Lower leg skin (tissue), 3 donors: ENCODE measurements at regions not wholly inside any gene's neighbourhood (a gene's known extent, or its start where the extent isn't known, plus 50 kb on each side); places are given as distances from the start of the nearest gene placed in this dataset.

ENCODE experiments used
- POLR2A ChIP-seq, 2 donors: fragments of 450-650 bp; IDR thresholded peaks; one replicate each; pipeline ENCODE4 v1.6.1; 2016 to 2017; ENCODE audit warnings: antibody characterized with exemption in 2 of 2, mild to moderate bottlenecking in 1 of 2, moderate library complexity in 1 of 2
- TF ChIP-seq, protein P1 (sequence below), 3 donors: fragments of 450-650 bp; IDR thresholded peaks; one replicate each; pipeline ENCODE4 v1.5.1; 2016; ENCODE audit warnings: antibody characterized with exemption in 3 of 3, mild to moderate bottlenecking in 3 of 3, moderate library complexity in 2 of 3

DNA sequence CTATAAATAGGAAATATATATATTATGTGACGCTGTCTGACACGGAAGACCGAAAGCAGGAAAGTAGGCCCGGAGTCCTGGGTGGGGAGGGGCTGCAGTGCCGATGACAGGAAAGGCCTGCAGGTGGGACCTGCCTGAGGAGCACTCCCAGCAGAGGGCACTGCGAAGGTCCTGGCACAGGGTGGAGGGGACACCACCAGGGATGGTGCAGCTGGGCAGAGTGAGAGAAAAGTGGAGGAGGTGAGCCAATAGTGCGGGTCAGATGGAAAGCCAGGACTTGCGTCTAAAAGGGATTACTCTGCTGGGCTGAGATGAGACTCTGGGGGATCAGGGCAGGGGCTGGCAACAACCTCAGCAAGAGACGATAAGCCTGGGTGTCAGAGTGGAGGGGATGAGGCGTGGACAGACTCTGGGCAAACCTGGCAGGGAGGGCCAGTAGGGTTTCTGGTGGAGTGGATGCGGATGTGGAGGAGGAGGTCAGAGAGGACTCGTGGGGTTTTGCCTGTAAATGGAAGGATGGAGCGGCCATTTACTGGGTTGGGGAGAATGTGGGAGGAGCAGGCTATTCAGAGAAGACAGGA, 118.2 kb upstream of the ZNF746 start:
- TF ChIP-seq, protein P1, sequence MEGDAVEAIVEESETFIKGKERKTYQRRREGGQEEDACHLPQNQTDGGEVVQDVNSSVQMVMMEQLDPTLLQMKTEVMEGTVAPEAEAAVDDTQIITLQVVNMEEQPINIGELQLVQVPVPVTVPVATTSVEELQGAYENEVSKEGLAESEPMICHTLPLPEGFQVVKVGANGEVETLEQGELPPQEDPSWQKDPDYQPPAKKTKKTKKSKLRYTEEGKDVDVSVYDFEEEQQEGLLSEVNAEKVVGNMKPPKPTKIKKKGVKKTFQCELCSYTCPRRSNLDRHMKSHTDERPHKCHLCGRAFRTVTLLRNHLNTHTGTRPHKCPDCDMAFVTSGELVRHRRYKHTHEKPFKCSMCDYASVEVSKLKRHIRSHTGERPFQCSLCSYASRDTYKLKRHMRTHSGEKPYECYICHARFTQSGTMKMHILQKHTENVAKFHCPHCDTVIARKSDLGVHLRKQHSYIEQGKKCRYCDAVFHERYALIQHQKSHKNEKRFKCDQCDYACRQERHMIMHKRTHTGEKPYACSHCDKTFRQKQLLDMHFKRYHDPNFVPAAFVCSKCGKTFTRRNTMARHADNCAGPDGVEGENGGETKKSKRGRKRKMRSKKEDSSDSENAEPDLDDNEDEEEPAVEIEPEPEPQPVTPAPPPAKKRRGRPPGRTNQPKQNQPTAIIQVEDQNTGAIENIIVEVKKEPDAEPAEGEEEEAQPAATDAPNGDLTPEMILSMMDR (IDR thresholded peaks at IDR 0.05), result no peak
- no peak for TF ChIP-seq POLR2A (IDR thresholded peaks at IDR 0.05)
